ENCODE measurements at regions not wholly inside any gene's neighbourhood (a gene's known extent, or its start where the extent isn't known, plus 50 kb on each side); places are given as distances from the start of the nearest gene placed in this dataset.

DNA sequence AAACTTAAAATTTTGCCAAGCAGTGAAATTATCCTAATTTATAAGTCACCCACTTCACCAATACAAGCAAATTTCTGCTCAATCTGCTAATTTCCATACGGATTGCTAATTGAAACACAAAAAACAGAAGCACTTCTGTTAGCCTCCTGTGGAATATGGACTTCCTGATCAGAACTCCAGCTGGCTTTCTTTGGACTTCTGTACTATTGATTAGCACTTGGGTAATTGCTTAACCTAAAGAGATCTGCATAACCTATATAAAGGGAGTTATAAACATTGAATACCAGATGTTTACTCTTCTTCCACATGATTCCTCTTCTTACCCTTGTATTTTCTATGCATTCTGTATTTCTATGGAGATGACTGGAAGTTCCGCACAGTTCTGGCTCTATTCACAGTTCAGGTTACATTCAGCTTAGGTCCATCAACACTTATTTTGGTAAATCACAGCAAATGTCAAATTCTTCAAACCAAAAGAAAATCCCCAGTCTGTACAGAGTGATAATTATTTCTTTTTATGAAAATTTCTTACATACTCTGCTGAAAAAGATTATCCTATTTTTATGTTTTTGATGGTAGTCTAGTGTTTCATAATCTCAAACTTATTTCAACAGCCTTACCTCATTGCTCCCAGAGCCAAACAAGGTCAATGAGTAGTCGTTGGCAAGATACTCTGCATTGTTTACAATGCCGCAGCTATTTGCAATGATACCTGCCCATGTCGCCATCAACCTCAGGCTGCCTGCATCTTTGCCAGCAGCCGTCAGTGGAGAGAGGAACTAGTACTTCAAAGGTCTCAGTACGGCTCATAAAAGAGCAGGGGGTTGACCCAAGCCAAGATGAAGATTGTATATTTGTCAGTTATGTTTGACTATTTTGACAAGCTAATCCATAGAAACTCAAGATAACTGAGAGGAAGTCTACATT, 225.6 kb downstream of the AHR start:
- DNase-seq, result no peak

- DNase-seq, result no peak
Observed at GRCh38 chr7:17524746-17525145, 226.3 kb downstream of the AHR start.

DNA sequence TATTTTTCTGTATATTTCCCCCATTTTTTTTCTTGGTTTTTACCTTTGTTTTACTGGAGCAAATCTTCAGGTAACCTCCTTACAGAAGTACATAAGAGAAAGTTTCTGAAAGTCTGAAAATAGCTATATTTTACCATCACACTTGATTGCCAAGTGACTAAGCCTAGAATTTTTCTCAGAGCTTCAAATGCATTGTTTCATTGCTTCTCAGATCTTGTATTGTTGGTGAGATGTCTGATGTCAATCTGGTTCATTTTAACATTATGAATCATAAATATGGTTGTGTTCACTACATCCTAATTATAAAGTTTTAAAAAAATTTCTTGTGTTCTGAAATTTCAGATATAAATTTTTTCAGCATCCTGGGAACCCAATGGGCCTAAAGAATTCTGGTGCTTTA, 228.2 kb downstream of the AHR start:
- no peak for DNase-seq

DNA sequence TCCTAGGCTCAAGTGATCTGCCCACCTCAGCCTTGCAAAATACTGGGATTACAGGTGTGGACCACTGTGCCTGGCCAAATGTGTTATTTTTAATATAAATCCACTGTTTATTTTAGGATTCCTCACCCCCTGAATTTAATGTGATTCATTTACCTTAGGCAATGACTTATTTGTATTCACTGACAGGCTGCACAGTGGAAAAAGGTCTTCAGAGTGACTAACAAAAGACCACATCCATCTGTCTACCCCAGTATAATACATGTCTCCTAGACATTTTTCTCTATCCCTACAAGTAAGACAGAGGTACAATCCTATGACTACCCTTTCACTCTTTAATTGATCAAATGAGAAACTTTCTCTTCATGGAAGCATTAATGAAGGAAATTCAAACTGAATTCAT, 230.2 kb downstream of the AHR start:
- no peak for DNase-seq

DNA sequence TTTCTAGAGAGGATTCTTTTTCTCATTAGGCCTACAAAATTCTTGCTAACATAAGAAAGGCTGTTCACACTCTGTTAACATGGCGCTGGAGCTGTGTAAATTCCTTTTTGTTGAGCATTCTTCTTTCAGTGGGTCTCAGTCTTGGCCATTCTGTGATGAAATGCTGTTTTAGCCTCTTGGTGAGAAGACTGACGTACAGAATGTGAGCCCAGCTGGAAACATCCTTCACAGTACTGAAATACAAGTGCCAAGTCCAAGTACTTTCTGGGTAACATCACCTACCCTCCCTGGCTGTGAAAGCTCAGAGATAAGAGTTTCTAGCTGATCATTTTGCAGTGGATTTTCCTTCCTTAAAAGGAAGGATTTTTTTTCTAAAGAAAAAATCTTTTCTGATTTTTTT, 231.8 kb downstream of the AHR start:
- DNase-seq, result no peak

GRCh38 chr7:17530741-17531421, 232.4 kb downstream of the AHR start:
- no peak for DNase-seq

GRCh38 chr7:17532861-17533404, 234.5 kb downstream of the AHR start:
- DNase-seq, result peak; percentile 57 to 68

DNA sequence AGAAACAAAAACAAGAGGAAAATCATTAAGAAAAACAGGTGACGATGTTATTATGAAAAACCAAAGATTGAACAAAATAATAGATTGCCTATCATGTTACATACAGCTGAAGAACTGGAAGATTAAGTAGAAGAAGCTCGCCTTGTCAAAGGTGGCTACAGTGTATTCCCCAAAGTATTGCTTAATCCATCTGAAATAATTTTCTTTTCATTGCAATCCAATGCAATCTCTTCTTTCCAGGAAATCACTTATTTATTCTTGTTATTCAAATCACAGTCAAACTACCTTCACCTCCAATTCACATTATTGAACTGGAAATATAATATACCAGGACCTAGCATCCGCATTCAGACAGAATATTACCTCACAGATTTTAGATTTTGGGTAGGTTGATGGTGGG, 235.9 kb downstream of the AHR start:
- no peak for DNase-seq

DNA sequence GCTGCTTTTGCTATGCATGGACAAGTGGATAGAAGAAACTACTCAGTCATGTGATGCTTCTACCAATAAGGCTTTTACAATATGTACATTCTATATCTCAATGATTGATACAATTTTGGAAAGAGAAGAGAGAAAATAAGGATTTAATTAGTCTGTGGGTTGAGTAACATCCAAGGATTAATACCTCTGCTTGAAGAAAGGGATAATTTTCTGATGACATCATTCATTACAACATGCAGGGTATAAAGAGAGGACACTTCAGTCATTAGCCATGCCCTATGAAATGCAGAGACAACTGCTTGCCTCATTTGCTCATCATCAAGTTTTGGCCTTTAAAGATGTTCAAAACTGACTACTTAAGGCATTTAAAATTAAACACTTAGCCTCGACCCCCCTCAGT, 237.3 kb downstream of the AHR start:
- no peak for DNase-seq

DNA sequence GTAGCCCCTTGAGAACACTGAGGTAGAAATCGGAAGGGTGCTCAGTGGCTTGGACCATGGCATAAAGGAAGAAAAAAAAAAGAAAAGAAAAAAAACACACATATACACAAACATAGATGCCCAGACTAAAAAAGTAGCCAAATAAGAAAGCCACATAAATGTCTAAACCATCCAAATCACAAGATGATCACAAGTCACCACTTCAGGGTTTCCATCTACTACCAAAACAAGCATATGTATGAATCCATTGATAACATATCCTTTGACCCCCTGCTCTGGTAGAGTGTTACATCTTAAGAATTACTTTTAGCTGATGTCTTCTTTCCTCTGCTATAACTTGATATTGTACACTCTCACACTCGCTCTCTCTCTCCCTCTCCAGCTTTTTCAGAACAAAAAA, 245.9 kb downstream of the AHR start:
- DNase-seq, result no peak

DNA sequence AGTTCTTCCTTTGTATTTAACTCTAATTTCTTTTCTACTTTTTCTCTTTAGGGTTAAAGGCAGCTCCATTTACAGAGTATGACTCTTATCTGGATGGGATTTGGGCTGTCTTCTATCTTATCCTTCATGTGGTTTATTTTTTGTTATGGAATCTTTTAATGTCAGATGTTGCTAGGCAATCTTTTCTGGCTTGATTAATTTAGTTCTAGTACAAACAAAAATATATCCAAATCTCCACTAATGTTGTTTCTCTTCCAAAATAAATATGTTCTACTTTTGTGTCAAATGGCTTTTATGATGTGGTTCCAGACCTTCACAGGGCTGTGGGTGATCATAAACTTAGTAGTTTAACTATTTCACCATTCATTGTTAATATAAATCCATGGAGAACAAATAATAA, 246.9 kb downstream of the AHR start:
- DNase-seq, result no peak

DNA sequence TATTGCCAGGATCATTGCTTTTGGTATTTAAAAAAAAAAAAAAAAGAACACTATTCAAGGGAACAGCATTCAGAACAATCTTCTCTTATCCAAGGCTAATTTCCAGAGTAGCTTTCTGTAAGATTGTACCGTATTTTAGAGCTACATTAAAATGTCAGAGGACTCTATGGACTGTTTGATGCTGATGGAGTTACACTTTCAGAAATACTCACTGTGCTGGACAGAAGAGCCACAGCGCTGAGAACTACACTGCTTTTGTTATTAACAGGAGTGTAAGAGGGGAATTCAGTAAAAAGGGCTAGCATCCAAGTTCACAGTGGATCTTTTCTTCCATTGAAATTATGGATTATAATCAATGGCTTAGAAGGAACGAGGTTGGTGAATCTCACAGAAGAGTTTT, 247.7 kb downstream of the AHR start:
- no peak for DNase-seq

DNA sequence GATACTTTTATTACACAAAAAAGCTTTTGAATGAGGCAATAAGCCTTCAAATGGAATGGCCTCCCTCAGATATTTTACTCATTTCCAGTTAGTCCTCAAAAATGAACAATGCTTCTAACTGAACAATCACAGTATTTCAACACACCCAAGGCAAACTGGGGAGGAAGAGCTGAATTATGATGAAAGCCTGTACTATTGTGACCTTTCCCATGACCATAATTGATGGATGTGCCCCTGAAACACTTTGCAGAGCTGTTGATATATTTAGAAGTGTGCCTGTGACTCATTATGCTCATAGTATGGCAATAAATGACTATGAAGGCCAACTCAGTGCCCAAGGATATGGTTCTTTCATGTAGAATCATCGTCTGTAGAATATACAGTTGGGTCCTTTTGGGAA, 248.1 kb downstream of the AHR start:
- peak; percentile 42 to 56 for DNase-seq

DNA sequence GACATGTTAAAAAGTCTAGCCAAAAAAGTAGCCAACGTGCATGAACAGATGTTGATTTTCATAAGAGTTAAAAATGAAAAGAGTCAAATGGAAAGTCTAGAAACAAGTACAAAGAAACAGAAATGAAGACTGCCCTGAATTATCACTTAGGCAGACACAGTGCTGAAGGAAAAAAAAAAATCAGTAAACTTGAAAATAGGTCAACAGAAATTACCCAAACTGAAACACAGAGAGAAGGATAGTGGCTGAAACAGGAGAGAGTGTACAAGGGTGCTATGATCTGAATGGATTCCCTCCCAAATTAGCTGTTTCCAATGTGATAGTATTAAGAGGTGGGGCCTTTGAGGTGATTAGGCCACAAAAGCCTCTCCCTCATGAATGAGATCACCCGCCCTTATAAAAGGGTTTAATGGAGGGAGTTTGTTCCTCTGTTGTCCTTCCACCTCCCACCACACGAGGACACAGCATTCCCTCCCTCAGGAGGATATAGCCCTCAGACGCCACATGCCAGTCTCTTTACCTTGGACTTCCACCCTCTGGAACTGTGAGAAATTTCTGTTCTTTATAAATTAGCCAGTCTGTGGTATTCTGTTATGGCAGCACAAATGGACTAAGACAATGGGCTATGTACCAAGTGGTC, 249.7 kb downstream of the AHR start:
- no peak for DNase-seq

GRCh38 chr7:17549406-17549805, 251.0 kb downstream of the AHR start:
- DNase-seq, result no peak

- DNase-seq, result no peak
Observed at GRCh38 chr7:17552373-17552772, 253.9 kb downstream of the AHR start.

- DNase-seq, result no peak
Observed at GRCh38 chr7:17552952-17553351, 254.5 kb downstream of the AHR start.

DNA sequence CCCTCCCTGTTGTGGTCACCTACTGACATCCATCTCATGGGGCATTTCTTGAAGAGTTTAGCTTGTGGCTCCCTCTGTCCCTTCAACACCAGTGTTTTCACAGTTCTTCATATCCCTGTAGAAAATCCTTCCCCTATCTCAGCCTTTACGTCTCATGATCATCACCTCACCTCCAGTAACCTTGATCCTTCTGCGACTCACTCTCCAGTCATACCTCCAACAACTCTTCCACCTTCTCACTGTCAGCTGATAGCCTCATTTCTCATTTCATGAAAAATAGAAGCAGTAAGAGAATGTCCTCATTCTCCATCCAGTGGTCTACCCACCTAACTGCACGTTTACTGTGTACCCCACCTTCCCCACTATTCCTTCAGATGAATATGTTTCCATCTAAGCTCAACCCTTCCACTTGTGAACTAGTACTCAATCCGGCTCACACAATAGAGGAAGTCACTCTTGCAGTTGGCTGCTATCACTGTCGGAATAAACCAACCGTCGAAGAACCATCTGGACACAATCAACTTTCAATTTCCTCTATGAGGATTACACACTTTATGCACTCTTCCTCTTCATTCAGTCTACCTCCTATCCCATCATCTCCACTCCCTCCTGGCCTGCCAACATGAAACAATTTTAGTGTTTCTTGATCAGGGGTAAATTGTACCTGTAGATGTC, 256.0 kb downstream of the AHR start:
- DNase-seq, result peak; percentile 10 to 25

DNA sequence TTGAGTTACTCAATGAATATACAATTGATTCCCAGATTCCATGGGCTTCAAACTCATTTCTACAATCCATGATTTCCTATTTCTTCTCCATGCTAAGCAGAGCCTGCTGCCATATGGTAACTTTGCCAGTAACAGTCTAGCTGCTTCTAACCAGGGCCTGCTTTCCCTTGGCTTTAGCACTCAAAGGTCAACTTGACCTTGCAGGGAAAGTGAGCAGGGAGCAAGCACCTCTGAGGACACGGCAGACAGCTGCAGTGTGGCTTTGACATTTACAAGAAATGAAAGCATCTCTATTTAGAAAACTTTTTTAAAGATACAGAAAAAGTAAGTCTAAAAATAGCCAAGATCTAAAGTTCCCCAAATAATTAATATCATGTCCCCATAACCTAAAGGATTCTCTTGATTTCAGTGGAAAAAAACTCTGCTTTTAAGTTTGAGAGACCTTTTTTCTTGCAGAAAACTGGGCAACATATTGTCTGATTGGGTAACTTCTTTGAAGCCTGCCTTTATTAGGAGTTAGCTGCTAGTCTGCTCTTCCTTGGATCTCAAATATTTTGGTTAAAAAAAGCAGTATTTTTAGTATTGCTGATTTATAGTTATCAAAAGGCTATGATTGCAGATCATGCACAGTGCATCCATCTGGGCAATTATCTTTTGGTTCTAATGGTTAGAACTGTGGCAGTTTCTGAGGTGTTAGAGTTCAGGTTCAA, 257.9 kb downstream of the AHR start:
- DNase-seq, result no peak

DNA sequence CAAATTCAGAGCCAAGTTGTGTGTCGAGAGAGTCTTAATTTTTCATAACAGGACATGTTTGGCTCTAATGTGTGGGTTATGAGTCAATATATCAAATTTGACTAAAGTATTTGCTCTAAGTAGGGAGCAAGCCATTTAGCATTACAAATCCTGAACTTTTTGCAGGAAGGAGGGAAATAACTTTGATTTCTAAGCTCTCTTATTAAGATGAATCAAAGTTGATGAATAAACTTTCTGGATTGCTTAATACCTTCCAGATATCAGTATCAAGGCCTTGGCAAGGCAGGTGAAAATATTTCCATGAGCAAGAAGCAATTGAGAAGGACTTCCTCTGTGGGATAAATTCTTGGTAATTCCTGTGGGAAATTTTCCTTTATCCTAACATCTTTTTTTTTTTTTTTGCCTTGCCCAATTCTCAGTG, 258.8 kb downstream of the AHR start:
- no peak for DNase-seq

GRCh38 chr7:17558135-17558534, 259.7 kb downstream of the AHR start:
- no peak for DNase-seq

Measured in inflammatory macrophage (primary cell).